Type B pancreatic cell (in vitro differentiated cells): ENCODE measurements at regions not wholly inside any gene's neighbourhood (a gene's known extent, or its start where the extent isn't known, plus 50 kb on each side); places are given as distances from the start of the nearest gene placed in this dataset.

Experiments used
- DNase-seq: peaks from one replicate; pipeline ENCODE4 v3.0.0; 2021; ENCODE audit warnings: mixed read lengths; ENCODE audit not compliant: unreplicated experiment; ENCODE audit errors: extremely low spot score
- H3K27ac Mint-ChIP-seq: 2 replicates; pipeline ENCODE4 v1.8.0; 2021; ENCODE audit warnings: mild to moderate bottlenecking, mixed read lengths
- H3K27me3 Mint-ChIP-seq: 2 replicates; pipeline ENCODE4 v1.8.0; 2021; ENCODE audit warnings: mixed read lengths
- H3K36me3 Mint-ChIP-seq: 2 replicates; pipeline ENCODE4 v1.8.0; 2021; ENCODE audit warnings: mixed read lengths
- H3K4me1 Mint-ChIP-seq: one replicate; pipeline ENCODE4 v1.8.0; 2021; ENCODE audit warnings: mixed read lengths; ENCODE audit not compliant: unreplicated experiment
- H3K4me3 Mint-ChIP-seq: 2 replicates; pipeline ENCODE4 v1.8.0; 2021; ENCODE audit warnings: mild to moderate bottlenecking, mixed read lengths
- H3K9me3 Mint-ChIP-seq: 2 replicates; pipeline ENCODE4 v1.8.0; 2021; ENCODE audit warnings: mixed read lengths
- TF ChIP-seq, protein P1 (sequence below): fragments of 200-600 bp; sonication (generic); conservative IDR thresholded peaks from 2 replicates; pipeline ENCODE4 v1.5.0; 2021; ENCODE audit warnings: antibody characterized with exemption, mild to moderate bottlenecking

DNA sequence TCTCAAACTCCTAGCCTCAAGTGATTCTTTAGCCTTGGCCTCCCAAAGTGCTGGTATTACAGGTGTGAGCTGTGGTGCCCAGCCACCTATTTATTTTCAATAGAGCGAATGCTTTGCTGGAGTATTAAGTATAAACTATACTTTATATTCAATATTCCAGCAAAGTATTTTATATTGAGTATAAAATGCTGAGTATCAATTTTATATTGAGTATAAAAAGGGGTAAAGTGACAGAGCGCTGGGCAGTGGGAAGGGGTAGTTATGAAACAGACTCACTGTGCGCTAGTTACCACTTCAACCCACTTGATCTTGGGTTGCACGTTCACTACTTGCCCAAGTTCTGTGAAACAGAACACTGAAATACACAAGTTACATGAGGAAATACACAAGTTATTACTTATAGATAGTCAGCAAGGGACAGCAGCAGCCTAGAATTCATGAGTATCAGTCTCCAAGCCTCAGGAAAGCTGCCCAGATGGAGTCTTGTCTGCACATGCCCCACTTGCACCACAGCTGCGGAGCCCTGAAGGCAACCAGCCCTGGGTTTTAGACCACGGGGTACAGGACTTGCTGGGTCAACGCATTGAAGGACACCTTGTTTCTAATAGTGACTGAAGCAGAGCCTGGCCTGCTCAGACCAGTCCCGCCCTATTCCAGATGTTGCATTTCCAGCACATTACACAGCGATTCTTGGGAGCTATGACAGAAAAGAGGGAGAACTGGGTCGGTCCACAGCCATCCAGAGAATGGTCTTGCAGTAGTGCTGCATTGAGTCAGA is 51.6 kb upstream of the SYT13 start:
- Mint-ChIP-seq H3K4me1 (peaks cover 22% of the 10 kb centered on the region), H3K36me3 (no peaks in the 10 kb centered on the region)
- peak; percentile 20 for DNase-seq

DNA sequence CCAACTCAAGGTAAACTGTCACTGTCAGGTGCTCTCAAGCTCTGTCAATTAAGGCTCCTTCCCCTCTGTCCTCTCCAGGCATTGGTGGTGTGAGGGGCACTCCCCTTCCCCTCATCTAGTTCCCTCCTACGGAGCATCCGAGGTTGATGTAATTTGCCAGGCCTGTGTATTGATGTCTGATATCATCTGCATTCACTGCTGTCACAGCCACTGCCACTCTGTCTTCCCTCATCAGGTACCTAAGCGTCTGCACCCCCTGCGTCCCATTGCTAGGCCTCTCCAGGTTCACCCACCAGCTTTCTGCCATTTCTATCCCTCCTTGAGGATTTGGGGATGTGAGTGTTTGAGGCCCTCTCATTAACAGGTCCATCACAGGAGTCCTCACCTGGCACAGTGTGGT is 50.0 kb upstream of the SYT13 start:
- Mint-ChIP-seq H3K4me3 (no peak overlapping the region), H3K4me1 (peaks cover 17% of the 10 kb centered on the region), H3K27me3 (peaks cover 32% of the 10 kb centered on the region), H3K27ac (no peak overlapping the region), H3K9me3 (no peaks in the 10 kb centered on the region), H3K36me3 (no peaks in the 10 kb centered on the region)
- DNase-seq, result peak; percentile 37
- TF ChIP-seq, protein P1, sequence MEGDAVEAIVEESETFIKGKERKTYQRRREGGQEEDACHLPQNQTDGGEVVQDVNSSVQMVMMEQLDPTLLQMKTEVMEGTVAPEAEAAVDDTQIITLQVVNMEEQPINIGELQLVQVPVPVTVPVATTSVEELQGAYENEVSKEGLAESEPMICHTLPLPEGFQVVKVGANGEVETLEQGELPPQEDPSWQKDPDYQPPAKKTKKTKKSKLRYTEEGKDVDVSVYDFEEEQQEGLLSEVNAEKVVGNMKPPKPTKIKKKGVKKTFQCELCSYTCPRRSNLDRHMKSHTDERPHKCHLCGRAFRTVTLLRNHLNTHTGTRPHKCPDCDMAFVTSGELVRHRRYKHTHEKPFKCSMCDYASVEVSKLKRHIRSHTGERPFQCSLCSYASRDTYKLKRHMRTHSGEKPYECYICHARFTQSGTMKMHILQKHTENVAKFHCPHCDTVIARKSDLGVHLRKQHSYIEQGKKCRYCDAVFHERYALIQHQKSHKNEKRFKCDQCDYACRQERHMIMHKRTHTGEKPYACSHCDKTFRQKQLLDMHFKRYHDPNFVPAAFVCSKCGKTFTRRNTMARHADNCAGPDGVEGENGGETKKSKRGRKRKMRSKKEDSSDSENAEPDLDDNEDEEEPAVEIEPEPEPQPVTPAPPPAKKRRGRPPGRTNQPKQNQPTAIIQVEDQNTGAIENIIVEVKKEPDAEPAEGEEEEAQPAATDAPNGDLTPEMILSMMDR, result no peak

More for the DNA sequence above, 51.6 kb upstream of the SYT13 start:
- Mint-ChIP-seq H3K4me3 (no peak overlapping the region), H3K27ac (no peak overlapping the region), H3K9me3 (no peaks in the 10 kb centered on the region), H3K27me3 (peaks cover 16% of the 10 kb centered on the region)
- TF ChIP-seq, protein P1, result no peak
